Endothelial cell of umbilical vein (primary cell): ENCODE measurements at regions not wholly inside any gene's neighbourhood (a gene's known extent, or its start where the extent isn't known, plus 50 kb on each side); places are given as distances from the start of the nearest gene placed in this dataset.
"Not testable (repeated sequence)": the region's sequence is repeated elsewhere in the genome, so short reads cannot be mapped to it uniquely, and the experiment has no call there.

Experiments
- BruUV-seq: library from RNA; stranded (reverse); fragments of 400-500 nt; replicated peaks from 2 replicates; lab custom pipeline; 2021; lab: Mats Ljungman, UMichigan
- CTCF ChIA-PET: fragments of 300-600, 350-600 bp; sonication (Branson Sonifier 250); formaldehyde crosslinking; loops from one replicate; lab custom pipeline; 2021; ENCODE audit warnings: antibody characterized with exemption, inconsistent platforms; lab: Charles Lee
- POLR2A ChIA-PET: fragments of 300-600, 350-600 bp; sonication (Branson Sonifier 250); formaldehyde crosslinking; loops from one replicate; lab custom pipeline; 2021; ENCODE audit warnings: antibody characterized with exemption, inconsistent platforms; lab: Charles Lee
- DNase-seq: peaks from one replicate; pipeline ENCODE4 v3.0.0-alpha.2; 2011; ENCODE audit warnings: low read depth, low spot score
- FAIRE-seq: peaks from 2 replicates; lab custom pipeline; 2011; peaks lifted over from hg19 to GRCh38; lab: Jason Lieb, UNC
- H2AFZ ChIP-seq: 2 replicates; pipeline ENCODE4 v1.6.0; 2012; ENCODE audit warnings: low read depth, low read length, control low read depth, inconsistent platforms
- H3K27ac ChIP-seq: 2 replicates; pipeline ENCODE4 v1.5.1; 2011; ENCODE audit warnings: low read depth, mild to moderate bottlenecking, control low read depth, low read length, moderate library complexity; ENCODE audit not compliant: insufficient read depth
- H3K27me3 ChIP-seq, 2 experiments: 2 replicates each; pipeline versions ENCODE4 v1.6.0 to v1.6.1; 2011; ENCODE audit warnings: low read length in 2 of 2, mixed read lengths in 1 of 2; ENCODE audit not compliant: control insufficient read depth in 2 of 2, insufficient read depth in 2 of 2
- H3K36me3 ChIP-seq, 2 experiments: 2 replicates in 1 of 2; 3 replicates in 1 of 2; pipeline ENCODE4 v1.5.1; 2011; ENCODE audit warnings: low read length in 2 of 2, mild to moderate bottlenecking in 1 of 2, moderate library complexity in 1 of 2; ENCODE audit not compliant: control insufficient read depth in 2 of 2, insufficient read depth in 2 of 2; ENCODE audit errors: extremely low read depth in 1 of 2
- H3K4me1 ChIP-seq: 3 replicates; pipeline ENCODE4 v1.5.1; 2011; ENCODE audit warnings: mild to moderate bottlenecking, low read length; ENCODE audit not compliant: control insufficient read depth, insufficient read depth; ENCODE audit errors: extremely low read depth
- H3K4me2 ChIP-seq: 2 replicates; pipeline ENCODE4 v1.6.1; 2011; ENCODE audit warnings: low read length, control low read depth, mixed read lengths; ENCODE audit not compliant: insufficient read depth
- H3K4me3 ChIP-seq, 3 experiments: fragments of 200-600 bp in 1 of 3; sonication (generic), shearing (Covaris generic) in 1 of 3; replicated peaks in 1 of 3; 2 replicates each; pipeline ENCODE4 v1.5.1; 2011 to 2016; ENCODE audit warnings: control low read depth in 3 of 3, low read length in 3 of 3, mild to moderate bottlenecking in 2 of 3, inconsistent platforms in 1 of 3, low read depth in 1 of 3, moderate library complexity in 1 of 3; ENCODE audit not compliant: insufficient read depth in 1 of 3
- H3K79me2 ChIP-seq: 2 replicates; pipeline ENCODE4 v1.6.0; 2012; ENCODE audit warnings: low read length, inconsistent platforms; ENCODE audit not compliant: control insufficient read depth, insufficient read depth
- H3K9ac ChIP-seq: replicated peaks from 2 replicates; pipeline ENCODE3; 2011; ENCODE audit warnings: low read length, control low read depth; ENCODE audit not compliant: insufficient read depth; ENCODE audit errors: extremely low read depth
- H3K9me1 ChIP-seq: replicated peaks from 3 replicates; pipeline ENCODE4 v1.6.0; 2011; ENCODE audit warnings: mild to moderate bottlenecking, low read length; ENCODE audit not compliant: control insufficient read depth, insufficient read depth; ENCODE audit errors: extremely low read depth
- H3K9me3 ChIP-seq: replicated peaks from 2 replicates; pipeline ENCODE4 v1.5.1; 2012; ENCODE audit warnings: low read length, inconsistent platforms; ENCODE audit not compliant: control insufficient read depth, insufficient read depth
- H4K20me1 ChIP-seq: replicated peaks from 2 replicates; pipeline ENCODE3; 2011; ENCODE audit warnings: mild to moderate bottlenecking, low read length; ENCODE audit not compliant: control insufficient read depth, insufficient read depth; ENCODE audit errors: extremely low read depth
- EZH2 ChIP-seq: IDR thresholded peaks from 2 replicates; pipeline ENCODE4 v1.6.1; 2012; ENCODE audit warnings: borderline replicate concordance, low read depth, mild to moderate bottlenecking, moderate library complexity, low read length, inconsistent platforms; ENCODE audit not compliant: severe bottlenecking
- FOS ChIP-seq: IDR thresholded peaks from 2 replicates; pipeline ENCODE4 v1.6.1; 2011; ENCODE audit warnings: mild to moderate bottlenecking, low read length, moderate library complexity, borderline replicate concordance; ENCODE audit not compliant: insufficient read depth
- GATA2 ChIP-seq: IDR thresholded peaks from 2 replicates; pipeline ENCODE4 v1.7.0; 2011; ENCODE audit warnings: low read depth, mild to moderate bottlenecking, moderate library complexity, mixed read lengths, low read length; ENCODE audit not compliant: insufficient read length, insufficient read depth
- JUN ChIP-seq: IDR thresholded peaks from 2 replicates; pipeline ENCODE4 v1.6.1; 2011; ENCODE audit warnings: borderline replicate concordance, low read depth; ENCODE audit not compliant: insufficient read length, insufficient read depth
- MYC ChIP-seq: IDR thresholded peaks from one replicate; pipeline ENCODE4 v1.6.1; 2011; ENCODE audit warnings: mild to moderate bottlenecking, low read depth, low read length
- POLR2A ChIP-seq: IDR thresholded peaks from 2 replicates; pipeline ENCODE4 v1.6.1; 2012; ENCODE audit warnings: low read depth, mild to moderate bottlenecking, control low read depth, low read length
- POLR2AphosphoS5 ChIP-seq: IDR thresholded peaks from 2 replicates; pipeline ENCODE4 v1.6.1; 2012; ENCODE audit warnings: low read depth, mild to moderate bottlenecking, control low read depth, low read length, moderate library complexity; ENCODE audit not compliant: insufficient read depth
- dilution Hi-C: fragments of 300-500 bp; cut with MboI; formaldehyde crosslinking; loops from one replicate; pipeline ENCODE4 v1.15.0; 2019; ENCODE audit warnings: low sequenced_read_pairs; ENCODE audit not compliant: extremely low pct_ligation_motif_present
- intact Hi-C: fragments of 100-400 bp; cut with micrococcal nuclease; formaldehyde crosslinking; loops from one replicate; pipeline ENCODE4 v1.10.0; 2022
- TF ChIP-seq, protein P1 (sequence below), 2 donors: IDR thresholded peaks; 1 replicate in 1 of 2; 2 replicates in 1 of 2; pipeline ENCODE4 v1.5.1; 2011; ENCODE audit warnings: low read length in 2 of 2, mild to moderate bottlenecking in 2 of 2, moderate library complexity in 2 of 2, control low read depth in 1 of 2, inconsistent platforms in 1 of 2, low read depth in 1 of 2; ENCODE audit not compliant: insufficient read depth in 1 of 2; ENCODE audit errors: extremely low read depth in 1 of 2
- TF ChIP-seq, protein P2 (sequence below): IDR thresholded peaks from 2 replicates; pipeline ENCODE4 v1.6.1; 2011; ENCODE audit not compliant: insufficient read depth, insufficient read length

DNA sequence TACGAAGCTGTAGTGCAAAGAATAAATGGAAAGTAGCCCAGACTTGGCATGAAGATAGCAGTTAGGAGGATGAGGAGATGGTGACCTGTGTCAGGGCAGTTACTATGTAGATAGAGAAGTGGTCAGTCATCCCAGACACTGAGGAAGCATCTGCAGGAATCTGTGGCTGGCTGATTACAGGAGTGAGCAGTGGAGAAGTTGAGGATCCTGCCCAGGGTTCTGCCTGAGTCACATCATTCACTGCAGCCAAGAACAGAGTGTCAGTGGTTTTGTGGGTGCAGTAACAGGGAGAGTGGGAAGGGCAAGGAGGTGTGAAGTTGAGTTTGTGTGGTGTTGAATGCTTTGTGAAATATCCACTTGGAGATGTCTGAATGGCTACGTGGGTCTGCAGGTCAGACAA, 676.4 kb upstream of the NRP1 start:
- H4K20me1 ChIP-seq = no peaks in the 10 kb centered on the region
- H3K4me1 ChIP-seq = no peaks in the 10 kb centered on the region
- dilution Hi-C loops (no loop called here), intact Hi-C loops (no loop called here)
- no peaks in the 10 kb centered on the region for H3K9me1 ChIP-seq
- H3K4me2 ChIP-seq = no peak overlapping the region
- DNase-seq (no peak), FAIRE-seq (no peak)
- no peak overlapping the region for H2AFZ ChIP-seq
- BruUV-seq = no TSS peak
- peaks cover 6 to 8% of the 10 kb centered on the region in 2 experiments for H3K27me3 ChIP-seq
- no peaks in the 10 kb centered on the region for H3K36me3 ChIP-seq
- H3K27ac ChIP-seq = no peak overlapping the region
- no peak overlapping the region for H3K9ac ChIP-seq
- H3K9me3 ChIP-seq = no peaks in the 10 kb centered on the region
- ChIA-PET POLR2A (no interaction called here), CTCF (interaction anchor here (0.7 kb wide), 1 partner anchor 80 kb away, joined by 4 read pairs; no protein-coding TSS in a partner anchor)
- H3K4me3 ChIP-seq = no peak overlapping the region
- H3K79me2 ChIP-seq = no peaks in the 10 kb centered on the region
- TF ChIP-seq MYC (no peak), GATA2 (no peak), FOS (no peak), JUN (no peak), POLR2AphosphoS5 (no peak), EZH2 (no peak), POLR2A (no peak)
- TF ChIP-seq, protein P1, sequence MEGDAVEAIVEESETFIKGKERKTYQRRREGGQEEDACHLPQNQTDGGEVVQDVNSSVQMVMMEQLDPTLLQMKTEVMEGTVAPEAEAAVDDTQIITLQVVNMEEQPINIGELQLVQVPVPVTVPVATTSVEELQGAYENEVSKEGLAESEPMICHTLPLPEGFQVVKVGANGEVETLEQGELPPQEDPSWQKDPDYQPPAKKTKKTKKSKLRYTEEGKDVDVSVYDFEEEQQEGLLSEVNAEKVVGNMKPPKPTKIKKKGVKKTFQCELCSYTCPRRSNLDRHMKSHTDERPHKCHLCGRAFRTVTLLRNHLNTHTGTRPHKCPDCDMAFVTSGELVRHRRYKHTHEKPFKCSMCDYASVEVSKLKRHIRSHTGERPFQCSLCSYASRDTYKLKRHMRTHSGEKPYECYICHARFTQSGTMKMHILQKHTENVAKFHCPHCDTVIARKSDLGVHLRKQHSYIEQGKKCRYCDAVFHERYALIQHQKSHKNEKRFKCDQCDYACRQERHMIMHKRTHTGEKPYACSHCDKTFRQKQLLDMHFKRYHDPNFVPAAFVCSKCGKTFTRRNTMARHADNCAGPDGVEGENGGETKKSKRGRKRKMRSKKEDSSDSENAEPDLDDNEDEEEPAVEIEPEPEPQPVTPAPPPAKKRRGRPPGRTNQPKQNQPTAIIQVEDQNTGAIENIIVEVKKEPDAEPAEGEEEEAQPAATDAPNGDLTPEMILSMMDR (IDR thresholded peaks at IDR 0.05; ENCODE audit: extremely low read depth in 1 of 2, insufficient read depth in 1 of 2, low read depth in 1 of 2, low read length in 2 of 2) = no peak
- TF ChIP-seq, protein P2, sequence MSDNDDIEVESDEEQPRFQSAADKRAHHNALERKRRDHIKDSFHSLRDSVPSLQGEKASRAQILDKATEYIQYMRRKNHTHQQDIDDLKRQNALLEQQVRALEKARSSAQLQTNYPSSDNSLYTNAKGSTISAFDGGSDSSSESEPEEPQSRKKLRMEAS = no peak

DNA sequence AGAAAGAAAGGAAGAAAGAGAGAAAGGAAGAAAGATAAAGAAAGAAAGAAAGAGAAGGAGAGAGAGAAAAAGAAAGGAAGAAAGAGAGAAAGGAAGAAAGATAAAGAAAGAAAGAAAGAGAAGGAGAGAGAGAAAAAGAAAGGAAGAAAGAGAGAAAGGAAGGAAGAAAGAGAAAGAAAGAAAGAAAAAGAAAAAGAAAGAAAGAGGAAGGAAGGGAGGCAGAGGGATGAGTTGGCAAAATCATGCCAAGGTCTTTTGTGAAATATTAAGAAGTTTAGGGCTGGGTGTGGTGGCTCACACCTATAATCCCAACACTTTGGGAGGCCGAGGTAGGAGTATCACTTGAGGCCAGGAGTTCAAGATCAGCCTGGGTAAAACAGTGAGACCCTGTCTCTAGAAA, 675.8 kb upstream of the NRP1 start:
- dilution Hi-C loops, H3K9me1 ChIP-seq, H3K4me2 ChIP-seq, H3K36me3 ChIP-seq, FAIRE-seq, H2AFZ ChIP-seq, H3K4me3 ChIP-seq, BruUV-seq, DNase-seq, H3K4me1 ChIP-seq, H3K9ac ChIP-seq, H3K27ac ChIP-seq, H3K79me2 ChIP-seq, H3K9me3 ChIP-seq, POLR2A ChIA-PET, H4K20me1 ChIP-seq, intact Hi-C loops, CTCF ChIA-PET, H3K27me3 ChIP-seq: not testable (repeated sequence)
